ENCODE measurements at regions not wholly inside any gene's neighbourhood (a gene's known extent, or its start where the extent isn't known, plus 50 kb on each side); places are given as distances from the start of the nearest gene placed in this dataset.

- Mint-ChIP-seq H3K27me3 (no peaks in the 10 kb centered on the region), H3K9me3 (peaks cover 0 to 6% (median 3%) of the 10 kb centered on the region in 7 donors), H3K4me3 (no peak overlapping the region), H3K36me3 (no peaks in the 10 kb centered on the region), H3K27ac (no peak overlapping the region), H3K4me1 (no peaks in the 10 kb centered on the region)
- H3K4me1 ChIP-seq (ENCODE audit: control insufficient read depth, insufficient read depth, low read length, poor library complexity, severe bottlenecking): no peaks in the 10 kb centered on the region
- H3K4me3 ChIP-seq (ENCODE audit: low read depth, low read length): no peak overlapping the region
- no peaks in the 10 kb centered on the region for H3K27me3 ChIP-seq (ENCODE audit: control insufficient read depth, insufficient read depth, low read length)
- ATAC-seq (ENCODE audit: low read depth in 2 of 2) (no peak), DNase-seq (no peak)
- H3K36me3 ChIP-seq (ENCODE audit: control insufficient read depth, insufficient read depth, low read length): no peaks in the 10 kb centered on the region
- H3K9me3 ChIP-seq (ENCODE audit: control insufficient read depth in 2 of 2, low read length in 2 of 2): no peaks in the 10 kb centered on the region
- no peak overlapping the region for H3K27ac ChIP-seq (ENCODE audit: insufficient read depth, low read length, poor library complexity, severe bottlenecking)
Observed at GRCh38 chr10:33760056-33760943, 425.8 kb upstream of the NRP1 start.

DNA sequence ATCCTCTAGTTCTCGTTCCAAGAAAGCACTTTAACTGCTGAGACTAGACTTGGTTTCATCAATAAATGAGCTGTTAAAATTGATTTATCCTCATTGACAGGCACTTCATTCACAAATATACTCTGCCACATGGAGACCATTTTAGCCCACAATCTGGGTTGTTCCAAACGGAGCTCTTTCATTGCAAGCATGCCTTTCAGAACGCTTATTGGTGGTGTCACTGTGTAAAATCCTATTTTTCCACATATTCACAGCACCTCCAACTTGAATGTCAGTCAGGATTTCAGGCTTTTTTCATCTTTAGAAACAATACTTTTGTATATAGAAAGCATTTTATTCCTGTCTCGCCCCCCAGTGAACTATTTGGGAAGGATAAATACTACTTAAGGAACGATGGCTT lies 424.7 kb upstream of the NRP1 start:
- Mint-ChIP-seq H3K27ac (no peak overlapping the region), H3K9me3 (peaks cover 0 to 6% (median 3%) of the 10 kb centered on the region in 7 donors), H3K27me3 (no peaks in the 10 kb centered on the region), H3K4me1 (no peaks in the 10 kb centered on the region), H3K4me3 (no peak overlapping the region), H3K36me3 (no peaks in the 10 kb centered on the region)
- DNase-seq (no peak), ATAC-seq (ENCODE audit: low read depth in 2 of 2) (no peak)
- H3K27me3 ChIP-seq (ENCODE audit: control insufficient read depth, insufficient read depth, low read length): no peaks in the 10 kb centered on the region
- no peaks in the 10 kb centered on the region for H3K9me3 ChIP-seq (ENCODE audit: control insufficient read depth in 2 of 2, low read length in 2 of 2)
- no peak overlapping the region for H3K27ac ChIP-seq (ENCODE audit: insufficient read depth, low read length, poor library complexity, severe bottlenecking)
- no peaks in the 10 kb centered on the region for H3K4me1 ChIP-seq (ENCODE audit: control insufficient read depth, insufficient read depth, low read length, poor library complexity, severe bottlenecking)
- no peak overlapping the region for H3K4me3 ChIP-seq (ENCODE audit: low read depth, low read length)
- H3K36me3 ChIP-seq (ENCODE audit: control insufficient read depth, insufficient read depth, low read length): no peaks in the 10 kb centered on the region

GRCh38 chr10:33758299-33758698 lies 423.8 kb upstream of the NRP1 start:
- ATAC-seq (ENCODE audit: low read depth in 2 of 2): no peak

GRCh38 chr10:33754052-33754451 lies 419.6 kb upstream of the NRP1 start:
- ATAC-seq (ENCODE audit: low read depth in 2 of 2) (no peak), DNase-seq (no peak)
- Histone ChIP-seq H3K36me3 (ENCODE audit: control insufficient read depth, insufficient read depth, low read length) (no peaks in the 10 kb centered on the region), H3K9me3 (ENCODE audit: control insufficient read depth in 2 of 2, low read length in 2 of 2) (no peaks in the 10 kb centered on the region), H3K27me3 (ENCODE audit: control insufficient read depth, insufficient read depth, low read length) (no peaks in the 10 kb centered on the region), H3K27ac (ENCODE audit: insufficient read depth, low read length, poor library complexity, severe bottlenecking) (no peak overlapping the region), H3K4me3 (ENCODE audit: low read depth, low read length) (no peak overlapping the region), H3K4me1 (ENCODE audit: control insufficient read depth, insufficient read depth, low read length, poor library complexity, severe bottlenecking) (no peaks in the 10 kb centered on the region)
- H3K4me3 Mint-ChIP-seq: no peak overlapping the region
- H3K36me3 Mint-ChIP-seq: no peaks in the 10 kb centered on the region
- H3K4me1 Mint-ChIP-seq: no peaks in the 10 kb centered on the region
- no peaks in the 10 kb centered on the region for H3K27me3 Mint-ChIP-seq
- no peak overlapping the region for H3K27ac Mint-ChIP-seq
- peaks cover 0 to 2% (median 0%) of the 10 kb centered on the region in 7 donors for H3K9me3 Mint-ChIP-seq

More at GRCh38 chr10:33758299-33758698, 423.8 kb upstream of the NRP1 start:
- H3K4me1 ChIP-seq (ENCODE audit: control insufficient read depth, insufficient read depth, low read length, poor library complexity, severe bottlenecking): no peaks in the 10 kb centered on the region
- DNase-seq: no peak
- H3K36me3 ChIP-seq (ENCODE audit: control insufficient read depth, insufficient read depth, low read length): no peaks in the 10 kb centered on the region
- H3K9me3 Mint-ChIP-seq: peaks cover 0 to 6% (median 2%) of the 10 kb centered on the region in 7 donors
- H3K4me3 ChIP-seq (ENCODE audit: low read depth, low read length): no peak overlapping the region
- no peaks in the 10 kb centered on the region for H3K4me1 Mint-ChIP-seq
- no peaks in the 10 kb centered on the region for H3K27me3 ChIP-seq (ENCODE audit: control insufficient read depth, insufficient read depth, low read length)
- no peak overlapping the region for H3K27ac Mint-ChIP-seq
- no peaks in the 10 kb centered on the region for H3K36me3 Mint-ChIP-seq
- H3K4me3 Mint-ChIP-seq: no peak overlapping the region
- H3K27ac ChIP-seq (ENCODE audit: insufficient read depth, low read length, poor library complexity, severe bottlenecking): no peak overlapping the region
- no peaks in the 10 kb centered on the region for H3K27me3 Mint-ChIP-seq
- H3K9me3 ChIP-seq (ENCODE audit: control insufficient read depth in 2 of 2, low read length in 2 of 2): no peaks in the 10 kb centered on the region

DNA sequence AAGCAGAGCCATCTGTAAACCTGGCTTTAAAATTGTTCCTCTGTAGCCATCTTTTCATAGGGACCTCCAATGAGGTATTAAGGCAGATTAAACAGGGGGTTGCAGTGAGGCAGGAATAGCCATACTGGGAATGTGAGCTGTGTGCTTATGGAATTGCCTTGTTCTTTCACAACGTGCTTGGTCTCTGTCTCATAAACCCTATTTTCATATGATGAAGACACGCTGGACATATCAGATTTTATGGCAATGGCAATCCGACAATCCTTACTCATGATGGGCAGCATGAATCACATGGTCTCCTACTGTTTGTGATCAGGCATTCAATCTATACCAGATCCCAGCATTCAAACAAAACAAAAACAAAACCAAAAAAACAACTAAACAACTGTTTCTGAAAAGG lies 418.9 kb upstream of the NRP1 start:
- Mint-ChIP-seq H3K9me3 (peaks cover 0 to 1% (median 0%) of the 10 kb centered on the region in 7 donors), H3K36me3 (no peaks in the 10 kb centered on the region), H3K27me3 (no peaks in the 10 kb centered on the region), H3K27ac (no peak overlapping the region), H3K4me3 (no peak overlapping the region), H3K4me1 (no peaks in the 10 kb centered on the region)
- DNase-seq: no peak
- Histone ChIP-seq H3K27ac (ENCODE audit: insufficient read depth, low read length, poor library complexity, severe bottlenecking) (no peak overlapping the region), H3K4me1 (ENCODE audit: control insufficient read depth, insufficient read depth, low read length, poor library complexity, severe bottlenecking) (no peaks in the 10 kb centered on the region), H3K27me3 (ENCODE audit: control insufficient read depth, insufficient read depth, low read length) (no peaks in the 10 kb centered on the region), H3K36me3 (ENCODE audit: control insufficient read depth, insufficient read depth, low read length) (no peaks in the 10 kb centered on the region), H3K9me3 (ENCODE audit: control insufficient read depth in 2 of 2, low read length in 2 of 2) (no peaks in the 10 kb centered on the region), H3K4me3 (ENCODE audit: low read depth, low read length) (no peak overlapping the region)
- no peak for ATAC-seq (ENCODE audit: low read depth in 2 of 2)

DNA sequence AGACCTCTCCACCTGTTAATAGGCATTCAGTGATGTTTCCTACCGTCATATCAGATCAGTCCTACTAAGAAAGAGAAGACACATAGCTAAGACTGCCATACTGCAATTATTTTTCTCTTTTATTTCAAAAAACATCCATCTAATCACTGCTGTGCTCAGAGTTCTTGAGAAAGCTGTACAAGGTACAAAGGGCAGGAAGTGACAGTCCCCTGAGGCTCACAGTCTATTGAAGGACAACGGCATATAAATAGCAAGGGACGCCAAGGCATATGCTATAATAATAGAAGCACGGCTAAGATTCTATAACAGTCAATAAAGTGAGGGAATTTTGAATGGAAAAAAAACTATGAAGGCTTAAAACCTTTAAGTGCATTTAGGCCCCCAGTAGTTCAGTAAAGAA lies 415.3 kb upstream of the NRP1 start:
- H3K9me3 Mint-ChIP-seq: peaks cover 0 to 1% (median 0%) of the 10 kb centered on the region in 7 donors
- DNase-seq: no peak

DNA sequence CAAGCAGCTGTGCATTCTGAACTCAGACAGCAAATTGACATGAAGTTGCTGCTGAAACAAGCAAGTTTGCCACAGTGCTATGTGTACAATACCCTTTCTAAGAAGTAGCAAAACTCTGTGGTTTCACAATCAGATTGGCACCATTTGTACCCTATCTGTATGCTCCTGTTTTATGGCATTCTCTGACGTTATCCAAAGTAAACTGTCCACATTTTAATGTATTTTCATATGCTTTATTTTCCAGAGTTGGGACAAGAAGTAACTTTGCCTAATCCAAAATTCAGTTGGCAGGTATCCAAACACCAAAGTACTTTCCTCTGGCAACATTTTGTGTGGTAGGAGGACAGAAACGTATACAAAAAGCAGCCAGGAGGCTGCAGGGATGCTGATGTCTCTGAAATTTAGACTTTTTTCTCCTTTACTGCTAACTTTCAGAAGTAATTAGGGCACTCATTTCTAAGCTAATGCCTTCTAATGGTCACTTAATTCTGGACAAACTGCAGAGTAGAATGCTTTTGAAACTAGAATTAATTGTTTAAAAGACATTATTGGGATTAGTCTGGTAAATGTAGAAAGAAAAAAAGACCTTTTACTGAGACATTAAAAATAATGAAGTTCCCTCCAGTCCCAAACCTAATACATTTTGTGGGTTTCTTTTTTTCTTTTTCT lies 414.7 kb upstream of the NRP1 start:
- no peak for ATAC-seq (ENCODE audit: low read depth in 2 of 2)
- no peak overlapping the region for H3K4me3 ChIP-seq (ENCODE audit: low read depth, low read length)

More for the DNA sequence above, 415.3 kb upstream of the NRP1 start:
- H3K36me3 Mint-ChIP-seq: no peaks in the 10 kb centered on the region
- Histone ChIP-seq H3K36me3 (ENCODE audit: control insufficient read depth, insufficient read depth, low read length) (no peaks in the 10 kb centered on the region), H3K27me3 (ENCODE audit: control insufficient read depth, insufficient read depth, low read length) (no peaks in the 10 kb centered on the region), H3K4me3 (ENCODE audit: low read depth, low read length) (no peak overlapping the region), H3K4me1 (ENCODE audit: control insufficient read depth, insufficient read depth, low read length, poor library complexity, severe bottlenecking) (no peaks in the 10 kb centered on the region), H3K9me3 (ENCODE audit: control insufficient read depth in 2 of 2, low read length in 2 of 2) (no peaks in the 10 kb centered on the region), H3K27ac (ENCODE audit: insufficient read depth, low read length, poor library complexity, severe bottlenecking) (no peak overlapping the region)
- no peak overlapping the region for H3K4me3 Mint-ChIP-seq
- no peaks in the 10 kb centered on the region for H3K4me1 Mint-ChIP-seq
- no peaks in the 10 kb centered on the region for H3K27me3 Mint-ChIP-seq
- no peak overlapping the region for H3K27ac Mint-ChIP-seq
- ATAC-seq (ENCODE audit: low read depth in 2 of 2): no peak

More for the DNA sequence above, 414.7 kb upstream of the NRP1 start:
- Mint-ChIP-seq H3K27me3 (no peaks in the 10 kb centered on the region), H3K9me3 (peaks cover 0 to 1% (median 0%) of the 10 kb centered on the region in 7 donors), H3K4me1 (no peaks in the 10 kb centered on the region), H3K27ac (no peak overlapping the region), H3K36me3 (no peaks in the 10 kb centered on the region), H3K4me3 (no peak overlapping the region)
- no peaks in the 10 kb centered on the region for H3K36me3 ChIP-seq (ENCODE audit: control insufficient read depth, insufficient read depth, low read length)
- no peaks in the 10 kb centered on the region for H3K27me3 ChIP-seq (ENCODE audit: control insufficient read depth, insufficient read depth, low read length)
- no peak overlapping the region for H3K27ac ChIP-seq (ENCODE audit: insufficient read depth, low read length, poor library complexity, severe bottlenecking)
- no peaks in the 10 kb centered on the region for H3K4me1 ChIP-seq (ENCODE audit: control insufficient read depth, insufficient read depth, low read length, poor library complexity, severe bottlenecking)
- H3K9me3 ChIP-seq (ENCODE audit: control insufficient read depth in 2 of 2, low read length in 2 of 2): no peaks in the 10 kb centered on the region
- DNase-seq: no peak

All from CD4-positive, CD25-positive, alpha-beta regulatory T cell (primary cell).